ENCODE measurements at regions not wholly inside any gene's neighbourhood (a gene's known extent, or its start where the extent isn't known, plus 50 kb on each side); places are given as distances from the start of the nearest gene placed in this dataset.

- DNase-seq, result no peak
- H3K36me3 ChIP-seq (replicated peaks), result no peaks in the 10 kb centered on the region
- in situ Hi-C loops (cut with HindIII; ENCODE audit: low pct_ligation_motif_present, low sequenced_read_pairs), result no loop called here
These were observed 125.5 kb downstream of the OSTF1 start for GRCh38 chr9:75213765-75214164.

GRCh38 chr9:75226403-75227139 is 138.3 kb downstream of the OSTF1 start:
- H3K27ac ChIP-seq, result no peak overlapping the region
- no peak for DNase-seq
- no peaks in the 10 kb centered on the region for H3K27me3 ChIP-seq (replicated peaks)
- no peaks in the 10 kb centered on the region for H3K36me3 ChIP-seq (replicated peaks)
- no peak for TF ChIP-seq CTCF (IDR thresholded peaks at IDR 0.05; ENCODE audit: low read depth, low read length, missing control alignments)
- H3K4me3 ChIP-seq (ENCODE audit: low read depth, low read length), result no peak overlapping the region
- in situ Hi-C loops (cut with HindIII; ENCODE audit: low pct_ligation_motif_present, low sequenced_read_pairs), result no loop called here

More at GRCh38 chr9:75213765-75214164, 125.5 kb downstream of the OSTF1 start:
- Histone ChIP-seq H3K4me3 (ENCODE audit: low read depth, low read length) (no peak overlapping the region), H3K27ac (no peak overlapping the region), H3K27me3 (replicated peaks) (no peaks in the 10 kb centered on the region)
- no peak for TF ChIP-seq CTCF (IDR thresholded peaks at IDR 0.05; ENCODE audit: low read depth, low read length, missing control alignments)

- DNase-seq, result no peak
- H3K36me3 ChIP-seq (replicated peaks), result no peaks in the 10 kb centered on the region
- H3K27me3 ChIP-seq (replicated peaks), result no peaks in the 10 kb centered on the region
- no peak overlapping the region for H3K27ac ChIP-seq
- TF ChIP-seq CTCF (IDR thresholded peaks at IDR 0.05; ENCODE audit: low read depth, low read length, missing control alignments), result no peak
- in situ Hi-C loops (cut with HindIII; ENCODE audit: low pct_ligation_motif_present, low sequenced_read_pairs), result no loop called here
- no peak overlapping the region for H3K4me3 ChIP-seq (ENCODE audit: low read depth, low read length)
These were observed 140.6 kb downstream of the OSTF1 start for GRCh38 chr9:75228893-75229292.

- Histone ChIP-seq H3K27me3 (replicated peaks) (no peaks in the 10 kb centered on the region), H3K36me3 (replicated peaks) (no peaks in the 10 kb centered on the region), H3K27ac (no peak overlapping the region), H3K4me3 (ENCODE audit: low read depth, low read length) (no peak overlapping the region)
- DNase-seq, result no peak
- in situ Hi-C loops (cut with HindIII; ENCODE audit: low pct_ligation_motif_present, low sequenced_read_pairs), result no loop called here
- no peak for TF ChIP-seq CTCF (IDR thresholded peaks at IDR 0.05; ENCODE audit: low read depth, low read length, missing control alignments)
These were observed 141.5 kb downstream of the OSTF1 start for GRCh38 chr9:75229605-75230332.

GRCh38 chr9:75230469-75230868 is 142.2 kb downstream of the OSTF1 start:
- DNase-seq, result no peak
- no peak overlapping the region for H3K27ac ChIP-seq
- in situ Hi-C loops (cut with HindIII; ENCODE audit: low pct_ligation_motif_present, low sequenced_read_pairs), result no loop called here
- no peaks in the 10 kb centered on the region for H3K27me3 ChIP-seq (replicated peaks)
- H3K4me3 ChIP-seq (ENCODE audit: low read depth, low read length), result no peak overlapping the region
- TF ChIP-seq CTCF (IDR thresholded peaks at IDR 0.05; ENCODE audit: low read depth, low read length, missing control alignments), result no peak
- no peaks in the 10 kb centered on the region for H3K36me3 ChIP-seq (replicated peaks)

All from brain microvascular endothelial cell (primary cell).